ENCODE measurements at regions not wholly inside any gene's neighbourhood (a gene's known extent, or its start where the extent isn't known, plus 50 kb on each side); places are given as distances from the start of the nearest gene placed in this dataset.

DNA sequence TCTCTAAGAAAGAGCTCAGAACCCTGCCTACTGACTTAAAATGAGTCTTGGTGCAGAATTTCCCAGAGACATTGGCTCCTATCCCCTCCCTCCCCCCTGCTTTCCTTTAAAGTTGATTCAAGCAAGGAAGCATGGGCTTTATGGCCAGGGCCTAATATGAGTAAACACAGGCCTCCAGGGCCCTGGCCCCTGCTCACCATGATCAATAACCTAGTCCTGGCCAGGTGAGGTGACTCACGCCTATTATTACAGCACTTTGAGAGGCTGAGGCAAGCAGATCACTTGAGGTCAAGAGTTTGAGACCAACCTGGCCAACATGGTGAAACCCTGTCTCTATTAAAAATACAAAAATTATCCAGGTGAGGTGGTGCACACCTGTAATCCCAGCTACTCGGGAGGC is 165.1 kb upstream of the TMCC3 start:
- no peak for DNase-seq (ENCODE audit: low spot score)

DNA sequence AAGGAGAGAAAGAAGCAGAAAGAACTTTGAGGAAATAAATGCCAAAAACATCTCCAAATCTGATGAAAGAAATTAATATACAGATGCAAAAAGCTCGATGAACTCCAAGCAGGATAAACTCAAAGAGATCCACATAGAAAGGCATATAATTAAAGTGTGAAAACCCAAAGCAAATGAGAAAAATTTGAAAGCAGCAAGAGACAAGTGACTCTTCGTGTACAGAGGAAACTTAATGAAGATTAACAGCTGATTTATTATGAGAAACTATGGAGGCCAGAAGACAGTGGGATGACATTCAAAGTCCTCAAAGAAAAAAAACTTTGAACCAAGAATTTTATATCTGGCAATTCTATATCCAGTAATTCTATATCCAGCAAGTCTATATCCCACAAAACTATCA is 163.0 kb upstream of the TMCC3 start:
- no peak for DNase-seq (ENCODE audit: low spot score)

DNA sequence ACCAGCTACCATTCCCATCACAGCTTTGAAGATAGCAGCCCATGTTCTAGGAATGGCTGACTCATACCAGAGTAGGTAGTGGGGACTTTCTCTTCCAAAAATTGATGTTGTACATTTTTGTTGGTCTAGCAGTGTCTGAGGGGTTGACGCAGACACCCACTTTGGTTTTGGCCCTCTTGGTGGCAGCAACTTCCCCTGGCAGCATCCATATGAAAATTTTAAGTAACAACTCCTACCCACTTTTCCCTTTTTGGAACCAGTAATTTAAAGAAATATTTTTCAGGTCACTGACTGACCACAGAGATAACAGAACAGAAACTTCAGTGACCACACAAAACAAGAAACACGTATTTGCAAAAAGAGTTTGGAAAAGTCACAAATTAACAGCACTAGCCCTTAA is 162.0 kb upstream of the TMCC3 start:
- no peak for DNase-seq (ENCODE audit: low spot score)

DNA sequence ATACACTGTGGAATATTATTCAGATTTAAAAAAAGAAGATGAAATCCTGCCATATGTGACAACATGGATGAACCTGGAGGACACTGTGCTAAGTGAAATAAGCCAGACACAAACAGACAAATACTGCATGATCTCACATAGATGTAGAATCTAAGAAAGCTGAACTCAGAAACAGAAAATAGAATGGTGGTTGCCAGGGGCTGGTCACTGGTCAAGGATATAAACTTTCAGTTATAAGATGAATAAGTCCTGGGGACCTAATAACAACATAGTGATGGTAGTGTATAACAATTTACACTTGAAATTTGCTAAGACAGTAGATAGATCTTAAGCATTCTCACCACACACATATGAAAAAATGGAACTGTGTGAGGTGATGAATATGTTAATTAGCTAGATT is 161.3 kb upstream of the TMCC3 start:
- DNase-seq (ENCODE audit: low spot score), result no peak

DNA sequence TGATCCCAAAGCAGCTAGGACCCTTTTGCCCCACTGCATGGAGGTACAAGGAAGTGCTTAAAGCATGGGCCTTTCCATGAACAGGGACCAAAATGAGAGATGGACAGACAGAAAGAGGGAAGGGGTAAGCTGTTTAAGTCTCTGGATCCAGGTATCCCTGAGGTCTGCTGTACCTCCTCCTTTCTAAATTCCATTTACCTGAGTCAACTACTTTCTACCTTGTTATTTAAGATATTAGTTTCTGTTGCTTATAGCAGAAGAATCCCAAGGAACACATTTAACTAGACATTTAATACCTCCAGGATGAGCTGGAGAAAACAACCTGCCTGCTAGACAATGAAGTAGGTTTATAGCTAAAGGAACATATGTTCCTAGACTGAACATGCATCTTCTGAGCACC is 157.6 kb upstream of the TMCC3 start:
- peak; percentile 61 for DNase-seq (ENCODE audit: low spot score)

- DNase-seq (ENCODE audit: low spot score), result no peak
Measured at GRCh38 chr12:94806617-94807016, 156.3 kb upstream of the TMCC3 start.

DNA sequence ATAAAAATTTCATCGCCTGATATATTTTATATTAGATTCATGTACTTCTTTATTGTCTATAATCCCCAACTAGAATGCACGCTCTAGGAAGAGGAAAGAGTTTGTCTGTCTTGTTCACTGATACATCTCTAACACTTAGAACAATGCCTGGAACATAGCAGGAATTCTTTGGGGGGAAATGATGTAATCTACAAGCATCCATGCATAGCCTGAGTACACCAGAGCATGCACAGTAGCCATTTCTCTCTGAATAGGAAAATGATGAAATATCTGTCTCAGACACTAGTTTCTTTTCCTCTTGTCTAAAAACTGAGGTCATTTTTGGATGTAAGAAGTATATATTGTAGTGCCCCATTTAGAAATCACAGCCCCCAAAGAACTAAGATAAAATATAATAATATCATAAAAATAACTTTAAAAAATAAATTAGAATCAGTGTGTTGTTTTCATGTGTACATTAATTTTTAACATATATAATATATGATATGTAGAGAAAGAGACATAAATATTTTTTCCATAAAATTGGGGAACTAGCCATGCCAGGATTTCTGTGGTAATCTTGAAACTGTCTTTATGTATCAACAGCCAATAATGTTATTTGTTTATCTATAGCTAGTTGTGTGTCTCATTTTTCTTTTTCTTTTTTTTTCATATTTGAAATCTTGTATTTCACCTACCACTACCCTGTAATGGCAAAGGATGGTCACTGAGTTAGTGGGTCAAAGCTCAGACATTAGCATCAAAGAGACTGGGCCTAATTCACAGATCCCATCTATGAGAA is 155.6 kb upstream of the TMCC3 start:
- peak; percentile 96 for DNase-seq (ENCODE audit: low spot score)

DNA sequence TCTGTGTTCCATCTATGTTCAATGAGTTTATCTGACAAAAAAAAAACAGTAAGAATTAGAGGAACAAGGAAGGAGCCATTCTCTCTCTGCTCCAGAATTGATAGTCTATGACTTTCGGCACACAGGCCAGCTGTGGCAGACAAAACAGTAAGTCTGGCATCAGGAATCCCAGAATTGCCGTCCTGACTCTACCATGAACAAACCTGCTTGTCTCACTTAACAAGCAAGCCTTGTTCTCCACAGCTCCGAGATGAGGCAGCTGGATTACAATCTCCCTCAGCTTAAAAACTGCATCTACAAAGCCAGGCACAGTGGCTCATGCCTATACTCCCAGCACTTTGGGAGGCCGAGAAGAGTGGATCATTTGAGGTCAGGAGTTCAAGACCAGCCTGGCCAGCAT is 153.6 kb upstream of the TMCC3 start:
- DNase-seq (ENCODE audit: low spot score), result no peak

DNA sequence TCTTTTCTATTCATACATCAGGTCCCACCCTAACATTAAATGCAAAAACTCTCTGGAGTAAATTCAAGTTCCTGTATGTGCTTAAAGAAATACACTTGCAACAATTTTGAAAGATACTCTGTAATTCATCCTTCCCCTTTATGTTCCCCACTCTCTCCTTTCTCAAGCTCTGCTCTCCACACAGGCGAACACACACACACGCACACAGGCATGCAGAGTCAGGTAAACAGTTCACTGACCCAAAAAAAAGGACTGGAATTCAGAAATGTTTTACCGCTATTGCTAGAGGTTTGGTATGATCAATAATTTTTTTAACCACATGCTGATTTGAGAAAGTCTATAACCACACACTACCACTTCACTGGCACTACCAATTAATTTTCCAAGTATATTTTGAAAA is 152.4 kb upstream of the TMCC3 start:
- no peak for DNase-seq (ENCODE audit: low spot score)

- no peak for DNase-seq (ENCODE audit: low spot score)
Measured at GRCh38 chr12:94801745-94802144, 151.4 kb upstream of the TMCC3 start.

- no peak for DNase-seq (ENCODE audit: low spot score)
Measured at GRCh38 chr12:94799136-94799535, 148.8 kb upstream of the TMCC3 start.

GRCh38 chr12:94798113-94798512 is 147.8 kb upstream of the TMCC3 start:
- DNase-seq (ENCODE audit: low spot score), result no peak

- peak; percentile 90 for DNase-seq (ENCODE audit: low spot score)
Measured at GRCh38 chr12:94795520-94795919, 145.2 kb upstream of the TMCC3 start.

DNA sequence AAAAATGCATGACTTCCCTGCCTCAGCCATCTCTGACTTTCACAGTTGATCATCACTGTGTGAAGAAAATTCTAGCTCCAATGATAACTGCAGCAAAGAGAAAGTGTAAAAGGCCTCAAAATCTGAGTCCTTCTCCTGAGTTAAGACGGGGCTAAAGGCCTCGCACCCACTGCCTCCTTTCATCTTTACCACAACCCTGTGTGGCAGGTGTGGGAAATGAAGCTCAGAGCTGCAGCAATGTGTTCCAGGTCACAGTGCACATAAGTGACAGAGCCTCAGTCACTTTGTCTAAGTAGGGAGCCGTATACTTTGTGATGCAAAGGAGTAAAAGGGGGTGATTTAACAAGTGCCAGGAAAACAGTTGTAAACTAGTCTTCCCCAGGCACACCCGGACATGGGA is 144.7 kb upstream of the TMCC3 start:
- DNase-seq (ENCODE audit: low spot score), result no peak

DNA sequence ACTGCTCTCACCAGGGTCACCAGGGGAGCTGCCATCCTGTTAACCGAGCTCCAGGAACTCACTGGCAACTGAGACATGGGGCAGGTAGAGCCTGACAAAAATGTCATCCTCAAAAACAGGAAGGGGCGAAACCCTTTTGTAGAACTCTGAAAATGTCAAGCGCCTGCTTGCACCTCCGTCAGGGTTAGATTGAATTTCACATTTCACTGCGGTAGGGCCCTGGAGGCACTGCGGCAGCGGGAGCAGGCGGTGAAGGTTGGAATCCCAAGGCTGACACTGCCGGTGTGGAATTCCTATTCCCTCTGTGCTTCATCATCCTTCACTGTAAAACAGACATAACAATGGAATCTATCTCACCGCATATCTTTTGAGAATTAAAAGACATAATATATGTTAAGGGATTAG is 142.8 kb upstream of the TMCC3 start:
- peak; percentile 30 for DNase-seq (ENCODE audit: low spot score)

- no peak for DNase-seq (ENCODE audit: low spot score)
Measured at GRCh38 chr12:94792693-94793092, 142.3 kb upstream of the TMCC3 start.

DNA sequence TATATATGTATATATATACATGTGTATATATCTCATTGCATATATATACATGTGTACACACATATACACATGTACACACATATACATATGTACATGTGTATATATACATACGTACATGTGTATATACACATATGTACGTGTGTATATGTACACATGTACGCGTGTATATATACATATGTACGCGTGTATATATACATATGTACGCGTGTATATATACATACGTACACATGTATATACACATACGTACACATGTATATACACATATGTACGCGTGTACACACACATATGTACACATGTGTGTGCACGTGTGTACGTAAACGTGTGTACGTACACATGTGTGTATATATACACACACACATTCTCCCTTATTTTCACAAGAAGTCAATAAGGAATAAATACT is 141.6 kb upstream of the TMCC3 start:
- no peak for DNase-seq (ENCODE audit: low spot score)

GRCh38 chr12:94790825-94791224 is 140.5 kb upstream of the TMCC3 start:
- DNase-seq (ENCODE audit: low spot score), result no peak

DNA sequence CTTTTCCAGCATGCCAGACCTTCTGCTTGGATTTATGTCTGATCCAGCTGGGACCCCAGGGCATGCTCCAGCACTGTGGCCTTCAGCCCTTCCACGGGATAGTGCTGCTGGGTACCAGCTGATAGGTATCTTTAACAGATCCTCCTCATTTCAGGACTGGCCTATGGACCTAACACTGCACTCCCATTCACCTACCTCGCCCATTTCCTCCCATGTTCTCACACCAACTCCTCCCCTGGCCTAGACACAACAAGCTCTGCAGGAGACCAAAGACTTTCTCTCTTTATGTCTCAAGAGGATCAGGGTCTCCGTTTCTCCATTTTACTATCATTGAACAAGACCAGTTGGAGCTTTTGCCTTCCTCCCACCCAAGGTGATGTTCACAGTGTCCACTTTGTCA is 140.0 kb upstream of the TMCC3 start:
- DNase-seq (ENCODE audit: low spot score), result no peak

- no peak for DNase-seq (ENCODE audit: low spot score)
Measured at GRCh38 chr12:94789510-94790225, 139.3 kb upstream of the TMCC3 start.

- DNase-seq (ENCODE audit: low spot score), result no peak
Measured at GRCh38 chr12:94788298-94788697, 137.9 kb upstream of the TMCC3 start.

DNA sequence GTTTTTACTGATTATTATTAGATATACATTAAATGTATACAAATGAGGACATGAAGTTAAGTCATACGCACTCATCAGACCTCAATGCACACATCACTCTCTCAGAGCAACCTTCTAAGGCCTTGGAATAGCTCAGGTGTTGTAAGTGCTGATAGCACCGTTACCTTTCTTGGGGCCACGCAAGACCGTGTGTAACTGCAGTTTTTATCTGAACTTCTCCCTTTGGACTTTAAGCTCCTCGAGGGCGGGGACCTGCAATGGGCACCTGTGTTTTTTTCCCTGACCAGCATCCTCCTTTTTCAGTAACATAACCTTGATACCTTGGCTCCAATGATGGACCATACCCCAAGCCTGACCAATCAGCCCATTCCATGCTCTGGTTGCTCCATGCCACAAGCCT is 136.5 kb upstream of the TMCC3 start:
- DNase-seq (ENCODE audit: low spot score), result no peak

DNA sequence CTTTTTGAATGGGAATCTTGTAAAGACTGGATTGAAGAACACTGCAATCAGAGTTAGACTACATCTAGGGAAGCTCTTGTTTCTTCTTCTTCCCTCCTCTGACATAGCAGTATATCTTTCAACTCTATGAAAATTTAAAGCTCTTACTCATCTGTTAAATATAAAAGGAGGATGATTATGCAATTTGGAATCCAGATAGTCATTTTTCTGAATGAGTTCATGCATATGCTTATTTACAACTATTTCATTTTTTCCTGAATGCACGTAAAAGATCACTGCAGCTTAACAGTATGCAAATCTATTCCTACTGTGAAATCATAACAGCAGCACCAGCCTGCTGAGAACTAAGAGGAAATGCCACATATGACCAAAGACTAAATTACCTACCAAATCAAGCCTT is 133.5 kb upstream of the TMCC3 start:
- peak; percentile 35 for DNase-seq (ENCODE audit: low spot score)

GRCh38 chr12:94783343-94783742 is 133.0 kb upstream of the TMCC3 start:
- DNase-seq (ENCODE audit: low spot score), result no peak

Measured in kidney tubule cell (primary cell).